Esophagus squamous epithelium (tissue), 5 donors: ENCODE measurements at regions not wholly inside any gene's neighbourhood (a gene's known extent, or its start where the extent isn't known, plus 50 kb on each side); places are given as distances from the start of the nearest gene placed in this dataset.

ENCODE experiments used
- DNase-seq: peaks from one replicate; lab custom pipeline; 2025; lab: John Stamatoyannopoulos, UW
- H3K27ac ChIP-seq, 4 donors: fragments of 200-600 bp; sonication (generic); one replicate each; pipeline ENCODE4 v1.5.1; 2016 to 2019; ENCODE audit warnings: mild to moderate bottlenecking in 1 of 4
- H3K27me3 ChIP-seq, 4 donors: fragments of 200-600 bp; sonication (generic); 1 replicate in 3 of 4; 2 replicates in 1 of 4; pipeline versions ENCODE4 v1.5.1 to v1.6.0; 2017 to 2021; ENCODE audit warnings: antibody characterized with exemption in 1 of 4
- H3K36me3 ChIP-seq, 3 donors: fragments of 200-600 bp; sonication (generic); one replicate each; pipeline ENCODE4 v1.5.1; 2016 to 2019
- H3K4me1 ChIP-seq, 3 donors: fragments of 200-600 bp; sonication (generic); one replicate each; pipeline ENCODE4 v1.5.1; 2017 to 2019
- H3K4me3 ChIP-seq, 4 donors: fragments of 200-600 bp; sonication (generic); 1 replicate in 3 of 4; 2 replicates in 1 of 4; pipeline ENCODE4 v1.5.1; 2016 to 2019; ENCODE audit warnings: mild to moderate bottlenecking in 2 of 4, moderate library complexity in 1 of 4
- H3K9me3 ChIP-seq, 3 donors: fragments of 200-600 bp; sonication (generic); one replicate each; pipeline ENCODE4 v1.5.1; 2016 to 2019
- POLR2A ChIP-seq, 4 donors: fragments of 450-650 bp; IDR thresholded peaks; one replicate each; pipeline ENCODE4 v1.6.1; 2017; ENCODE audit warnings: antibody characterized with exemption in 4 of 4, mild to moderate bottlenecking in 4 of 4, moderate library complexity in 3 of 4
- WGBS, 2 donors: methylation state at CpG; one replicate each; pipeline ENCODE4 v1.1.5; 2018; 5-methylcytosine and 5-hydroxymethylcytosine counted together
- intact Hi-C: fragments of 100-400 bp; cut with DNase I; formaldehyde crosslinking; loops from one replicate; pipeline ENCODE4 v1.15.0; 2022
- TF ChIP-seq, protein P1 (sequence below), 6 experiments: fragments of 450-650 bp in 4 of 6; fragments of 200-600 bp in 2 of 6; sonication (generic) in 2 of 6; IDR thresholded peaks; one replicate each; pipeline ENCODE4 v1.5.1; 2016 to 2019; ENCODE audit warnings: antibody characterized with exemption in 6 of 6, mild to moderate bottlenecking in 4 of 6, moderate library complexity in 4 of 6
- donor health status: DM: yes; HTN: yes; CAD: no.

DNA sequence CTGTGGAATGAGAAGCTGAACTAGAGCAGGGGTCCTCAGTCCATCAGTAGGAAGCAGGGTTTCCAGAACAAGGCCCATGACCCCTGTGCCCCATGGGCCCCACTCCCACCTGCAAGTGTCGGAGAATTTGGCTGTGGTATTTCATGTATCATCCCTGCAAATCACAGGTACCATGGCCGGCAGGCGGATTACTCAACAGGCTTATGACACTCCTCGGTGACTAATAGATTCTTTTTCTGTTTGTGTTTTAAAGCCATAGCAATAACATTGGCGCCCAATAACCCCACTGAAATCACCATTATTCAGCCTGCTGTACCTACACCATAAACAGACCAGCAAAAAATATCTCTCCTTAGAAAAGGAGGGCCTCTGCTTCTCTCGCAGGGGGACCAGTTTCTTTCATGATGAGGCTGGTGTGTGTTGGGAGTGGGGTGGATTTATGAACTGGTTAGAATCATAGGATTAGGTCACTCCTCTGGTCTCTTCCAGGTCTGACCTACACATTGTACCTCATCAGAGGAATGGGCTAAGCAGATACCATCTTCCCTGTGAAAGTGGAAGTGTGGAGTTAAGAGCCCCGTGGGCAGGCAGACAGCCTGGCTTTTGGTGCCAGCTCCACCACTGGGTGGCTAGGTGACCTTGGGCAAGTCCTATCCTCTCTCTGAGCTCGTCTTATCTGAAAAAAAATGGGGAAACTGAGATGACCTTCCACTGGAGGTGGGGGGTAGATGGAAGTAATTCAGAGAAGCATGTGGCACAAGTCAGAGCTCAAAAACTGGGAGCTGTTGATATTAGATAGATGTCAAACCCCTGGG is 60.2 kb upstream of the WNT11 start:
- TF ChIP-seq, protein P1, sequence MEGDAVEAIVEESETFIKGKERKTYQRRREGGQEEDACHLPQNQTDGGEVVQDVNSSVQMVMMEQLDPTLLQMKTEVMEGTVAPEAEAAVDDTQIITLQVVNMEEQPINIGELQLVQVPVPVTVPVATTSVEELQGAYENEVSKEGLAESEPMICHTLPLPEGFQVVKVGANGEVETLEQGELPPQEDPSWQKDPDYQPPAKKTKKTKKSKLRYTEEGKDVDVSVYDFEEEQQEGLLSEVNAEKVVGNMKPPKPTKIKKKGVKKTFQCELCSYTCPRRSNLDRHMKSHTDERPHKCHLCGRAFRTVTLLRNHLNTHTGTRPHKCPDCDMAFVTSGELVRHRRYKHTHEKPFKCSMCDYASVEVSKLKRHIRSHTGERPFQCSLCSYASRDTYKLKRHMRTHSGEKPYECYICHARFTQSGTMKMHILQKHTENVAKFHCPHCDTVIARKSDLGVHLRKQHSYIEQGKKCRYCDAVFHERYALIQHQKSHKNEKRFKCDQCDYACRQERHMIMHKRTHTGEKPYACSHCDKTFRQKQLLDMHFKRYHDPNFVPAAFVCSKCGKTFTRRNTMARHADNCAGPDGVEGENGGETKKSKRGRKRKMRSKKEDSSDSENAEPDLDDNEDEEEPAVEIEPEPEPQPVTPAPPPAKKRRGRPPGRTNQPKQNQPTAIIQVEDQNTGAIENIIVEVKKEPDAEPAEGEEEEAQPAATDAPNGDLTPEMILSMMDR (IDR thresholded peaks at IDR 0.05) = no peak
- TF ChIP-seq POLR2A (IDR thresholded peaks at IDR 0.05) = no peak
- Histone ChIP-seq H3K27me3 (peaks cover 0 to 14% (median 0%) of the 10 kb centered on the region in 4 donors), H3K4me3 (no peak overlapping the region), H3K36me3 (no peaks in the 10 kb centered on the region), H3K27ac (peak overlapping the region in 3 of 4 donors; percentile 16 to 72 (median 64)), H3K9me3 (no peaks in the 10 kb centered on the region), H3K4me1 (peaks cover 8 to 47% (median 27%) of the 10 kb centered on the region in 3 donors)
- no peak for DNase-seq
- 28 to 29% methylated on average over 8 of the region's 8 CpGs for WGBS, 2 donors
- intact Hi-C loops = no loop called here

- TF ChIP-seq POLR2A (IDR thresholded peaks at IDR 0.05) = no peak
- TF ChIP-seq, protein P1 (IDR thresholded peaks at IDR 0.05) = no peak
- Histone ChIP-seq H3K4me3 (no peak overlapping the region), H3K36me3 (no peaks in the 10 kb centered on the region), H3K9me3 (no peaks in the 10 kb centered on the region), H3K4me1 (peaks cover 8 to 41% (median 27%) of the 10 kb centered on the region in 3 donors), H3K27me3 (peaks cover 0 to 14% (median 0%) of the 10 kb centered on the region in 4 donors), H3K27ac (peak overlapping the region in 2 of 4 donors; percentile 64 to 72)
- DNase-seq = no peak
- 58 to 68% methylated on average over 2 to 4 of the region's 4 CpGs for WGBS, 2 donors
- intact Hi-C loops = no loop called here
Measured at GRCh38 chr11:76265771-76266241, 59.5 kb upstream of the WNT11 start.

DNA sequence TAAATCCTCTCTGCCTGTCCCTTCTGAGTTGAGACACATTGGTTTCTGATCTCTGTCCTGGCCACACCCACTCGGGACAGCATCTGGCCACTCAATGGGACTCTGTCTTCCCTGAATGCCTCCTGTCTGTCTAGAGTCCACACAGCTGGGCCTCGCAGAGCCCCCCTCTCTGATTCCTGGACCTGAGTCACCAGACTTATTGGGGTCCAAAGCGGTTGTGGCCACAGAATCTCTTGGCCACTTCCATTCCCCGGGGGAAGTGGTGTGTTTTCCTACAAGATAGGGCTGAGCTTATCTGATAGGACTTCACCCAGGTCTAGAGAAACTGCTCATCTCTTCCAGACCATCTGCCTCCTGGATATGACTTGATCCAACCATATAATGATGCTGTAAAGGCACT is 57.4 kb upstream of the WNT11 start:
- no peak for TF ChIP-seq POLR2A (IDR thresholded peaks at IDR 0.05)
- TF ChIP-seq, protein P1 (IDR thresholded peaks at IDR 0.05) = no peak
- intact Hi-C loops = no loop called here
- WGBS, 2 donors = 57% methylated on average over 4 of the region's 4 CpGs

DNA sequence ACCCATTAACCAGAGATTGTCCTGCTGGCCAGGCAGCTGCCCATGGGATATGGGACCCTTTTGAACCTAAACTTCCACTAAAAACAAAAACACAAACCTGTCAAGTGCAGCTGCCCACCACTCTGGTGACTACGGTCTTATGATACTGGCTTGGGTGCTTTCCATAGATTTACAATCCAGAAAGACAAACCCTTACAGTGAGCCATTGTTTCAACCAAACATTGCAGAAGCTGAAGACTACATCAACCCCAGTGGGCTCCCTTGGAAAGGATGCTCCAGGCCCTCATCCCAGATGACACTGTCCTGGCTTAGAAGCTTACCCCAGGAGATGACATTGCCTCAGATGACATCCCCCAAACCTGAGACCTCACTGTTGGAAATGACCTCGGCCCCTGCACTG is 56.9 kb upstream of the WNT11 start:
- Histone ChIP-seq H3K27ac (no peak overlapping the region), H3K4me3 (no peak overlapping the region), H3K36me3 (no peaks in the 10 kb centered on the region), H3K9me3 (no peaks in the 10 kb centered on the region), H3K27me3 (peaks cover 0 to 22% (median 0%) of the 10 kb centered on the region in 4 donors), H3K4me1 (peaks cover 8 to 24% (median 14%) of the 10 kb centered on the region in 3 donors)
- no peak for DNase-seq
- 84 to 87% methylated on average over 2 of the region's 2 CpGs for WGBS, 2 donors
- intact Hi-C loops = no loop called here
- TF ChIP-seq, protein P1 (IDR thresholded peaks at IDR 0.05) = no peak
- no peak for TF ChIP-seq POLR2A (IDR thresholded peaks at IDR 0.05)

More for the DNA sequence above, 57.4 kb upstream of the WNT11 start:
- Histone ChIP-seq H3K9me3 (no peaks in the 10 kb centered on the region), H3K36me3 (no peaks in the 10 kb centered on the region), H3K4me3 (no peak overlapping the region), H3K27me3 (peaks cover 0 to 22% (median 0%) of the 10 kb centered on the region in 4 donors), H3K27ac (no peak overlapping the region), H3K4me1 (peaks cover 8 to 24% (median 14%) of the 10 kb centered on the region in 3 donors)
- DNase-seq = no peak

GRCh38 chr11:76260296-76260925 is 54.1 kb upstream of the WNT11 start:
- intact Hi-C loops = no loop called here
- no peaks in the 10 kb centered on the region for H3K36me3 ChIP-seq
- H3K4me3 ChIP-seq = no peak overlapping the region
- no peak for DNase-seq
- peaks cover 0 to 6% (median 0%) of the 10 kb centered on the region in 3 donors for H3K4me1 ChIP-seq
- H3K27me3 ChIP-seq = peaks cover 0 to 31% (median 0%) of the 10 kb centered on the region in 4 donors
- TF ChIP-seq, protein P1 (IDR thresholded peaks at IDR 0.05) = no peak
- no peak for TF ChIP-seq POLR2A (IDR thresholded peaks at IDR 0.05)
- WGBS, 2 donors = 82 to 92% methylated on average over 6 of the region's 10 CpGs
- H3K27ac ChIP-seq = no peak overlapping the region
- H3K9me3 ChIP-seq = no peaks in the 10 kb centered on the region
